LNCaP clone FGC (cell line): ENCODE measurements at regions not wholly inside any gene's neighbourhood (a gene's known extent, or its start where the extent isn't known, plus 50 kb on each side); places are given as distances from the start of the nearest gene placed in this dataset.

Experiments used
- DNase-seq: peaks from one replicate; pipeline ENCODE4 v3.0.0-alpha.2; 2011; ENCODE audit warnings: low read depth
- H3K4me3 ChIP-seq: 2 replicates; pipeline ENCODE4 v1.5.1; 2011; ENCODE audit warnings: mild to moderate bottlenecking, low read depth, low read length, control low read depth
- CTCF ChIP-seq: IDR thresholded peaks from 2 replicates; pipeline ENCODE4 v1.5.1; 2012; ENCODE audit warnings: mild to moderate bottlenecking; ENCODE audit not compliant: control insufficient read depth, insufficient read depth; ENCODE audit errors: extremely low read depth

- no peak for DNase-seq
- no peak overlapping the region for H3K4me3 ChIP-seq
- TF ChIP-seq CTCF: no peak
These were observed 229.2 kb downstream of the MAP2K6 start for GRCh38 chr17:69643686-69644085.

GRCh38 chr17:69646729-69647128 lies 232.2 kb downstream of the MAP2K6 start:
- no peak overlapping the region for H3K4me3 ChIP-seq
- DNase-seq: no peak
- TF ChIP-seq CTCF: no peak

- TF ChIP-seq CTCF: no peak
- no peak for DNase-seq
- no peak overlapping the region for H3K4me3 ChIP-seq
These were observed 236.4 kb downstream of the MAP2K6 start for GRCh38 chr17:69650881-69651280.

- no peak for TF ChIP-seq CTCF
- DNase-seq: no peak
These were observed 237.4 kb downstream of the MAP2K6 start for GRCh38 chr17:69651921-69652320.

GRCh38 chr17:69654981-69655855 lies 240.7 kb downstream of the MAP2K6 start:
- no peak for TF ChIP-seq CTCF
- DNase-seq: no peak
- H3K4me3 ChIP-seq: no peak overlapping the region

More at GRCh38 chr17:69651921-69652320, 237.4 kb downstream of the MAP2K6 start:
- H3K4me3 ChIP-seq: no peak overlapping the region

GRCh38 chr17:69655902-69656301 lies 241.4 kb downstream of the MAP2K6 start:
- H3K4me3 ChIP-seq: no peak overlapping the region
- no peak for DNase-seq
- TF ChIP-seq CTCF: no peak
